K562 (cell line): ENCODE measurements at regions not wholly inside any gene's neighbourhood (a gene's known extent, or its start where the extent isn't known, plus 50 kb on each side); places are given as distances from the start of the nearest gene placed in this dataset.

Source experiments
- ATAC-seq: fragments of 200-7000 bp; cut with Tn5 transposase; 3 replicates; pipeline ENCODE4 v1.9.1; 2020; ENCODE audit warnings: moderate library complexity
- BruUV-seq: library from RNA; stranded (reverse); fragments of 400-500 nt; replicated peaks from 2 replicates; lab custom pipeline; 2021; lab: Mats Ljungman, UMichigan
- CTCF ChIA-PET: fragments of 300-600 bp; formaldehyde crosslinking; extraction: SDS; loops from one replicate; lab custom pipeline; 2021; ENCODE audit warnings: low intra/inter-chr PET ratio; lab: Yijun Ruan, JAX
- POLR2A ChIA-PET: fragments of 300-600, 350-650 bp; sonication (Branson Sonifier 250); formaldehyde crosslinking; extraction: SDS; loops from one replicate; lab custom pipeline; 2021; ENCODE audit warnings: antibody characterized with exemption, inconsistent platforms; lab: Yijun Ruan, JAX
- DNase-seq, 4 experiments: peaks; one replicate each; pipeline versions ENCODE4 v3.0.0 to v3.0.0-alpha.2; 2011 to 2018; ENCODE audit warnings: low spot score in 3 of 4, mixed read lengths in 3 of 4; ENCODE audit errors: extremely low read depth in 1 of 4
- FAIRE-seq: peaks from 2 replicates; lab custom pipeline; 2011; peaks lifted over from hg19 to GRCh38; lab: Jason Lieb, UNC
- H2AFZ ChIP-seq: 2 replicates; pipeline ENCODE4 v1.6.0; 2011; ENCODE audit warnings: low read depth, low read length, control low read depth, inconsistent platforms
- H3K27ac ChIP-seq: fragments of 200-600 bp; 3 replicates; pipeline ENCODE4 v1.8.0; 2011; ENCODE audit warnings: low read depth, mild to moderate bottlenecking, control low read depth, inconsistent platforms, low read length, moderate library complexity, mixed read lengths; ENCODE audit errors: extremely low read depth
- H3K27me3 ChIP-seq, 2 experiments: fragments of 300-600 bp in 1 of 2; 2 replicates in 1 of 2; 3 replicates in 1 of 2; pipeline versions ENCODE4 v1.6.0 to v1.8.0; 2011; ENCODE audit warnings: inconsistent platforms in 2 of 2, low read length in 2 of 2, mild to moderate bottlenecking in 1 of 2, mixed read lengths in 1 of 2, moderate library complexity in 1 of 2; ENCODE audit not compliant: control insufficient read depth in 2 of 2, insufficient read depth in 2 of 2
- H3K36me3 ChIP-seq: fragments of 300-600 bp; 3 replicates; pipeline ENCODE4 v1.8.0; 2011; ENCODE audit warnings: mild to moderate bottlenecking, low read length, inconsistent platforms; ENCODE audit not compliant: control insufficient read depth, insufficient read depth
- H3K4me1 ChIP-seq, 2 experiments: fragments of 200-600 bp in 1 of 2; replicated peaks in 1 of 2; 2 replicates in 1 of 2; 3 replicates in 1 of 2; pipeline versions ENCODE4 v1.5.1 to v1.8.0; 2011; ENCODE audit warnings: inconsistent platforms in 2 of 2, low read length in 2 of 2, mild to moderate bottlenecking in 1 of 2, mixed read lengths in 1 of 2, moderate library complexity in 1 of 2; ENCODE audit not compliant: control insufficient read depth in 2 of 2, insufficient read depth in 2 of 2
- H3K4me2 ChIP-seq: 2 replicates; pipeline ENCODE4 v1.6.1; 2011; ENCODE audit warnings: low read length, control low read depth, inconsistent platforms, mixed read lengths; ENCODE audit not compliant: insufficient read depth
- H3K4me3 ChIP-seq: fragments of 200-600 bp; sonication (generic), shearing (Covaris generic); 2 replicates; pipeline ENCODE4 v1.5.1; 2016; ENCODE audit warnings: control low read depth, inconsistent platforms
- H3K79me2 ChIP-seq: fragments of 200-600 bp; 3 replicates; pipeline ENCODE4 v1.8.0; 2011; ENCODE audit warnings: low read length, inconsistent platforms; ENCODE audit not compliant: control insufficient read depth, insufficient read depth
- H3K9ac ChIP-seq, 2 experiments: 2 replicates each; pipeline versions ENCODE4 v1.6.0 to v1.6.1; 2011; ENCODE audit warnings: low read depth in 2 of 2, low read length in 2 of 2, control low read depth in 1 of 2, inconsistent platforms in 1 of 2, mild to moderate bottlenecking in 1 of 2, mixed read lengths in 1 of 2; ENCODE audit not compliant: insufficient read depth in 1 of 2
- H3K9me1 ChIP-seq: one replicate; pipeline ENCODE4 v1.6.0; 2011; ENCODE audit warnings: inconsistent platforms, mild to moderate bottlenecking, low read length, moderate library complexity; ENCODE audit not compliant: control insufficient read depth, insufficient read depth
- H3K9me3 ChIP-seq: replicated peaks from 2 replicates; pipeline ENCODE4 v1.5.1; 2011; ENCODE audit warnings: low read depth, low read length, inconsistent platforms; ENCODE audit not compliant: control insufficient read depth, insufficient read depth
- H4K20me1 ChIP-seq: replicated peaks from 2 replicates; pipeline ENCODE4 v1.6.1; 2011; ENCODE audit warnings: low read length, inconsistent platforms, mixed read lengths; ENCODE audit not compliant: control insufficient read depth, insufficient read depth
- CBX1 ChIP-seq: sonication (generic); IDR thresholded peaks from 2 replicates; pipeline ENCODE4 v1.6.1; 2016; ENCODE audit warnings: antibody characterized with exemption, low read depth, mild to moderate bottlenecking
- CSDE1 ChIP-seq, 2 experiments: fragments of 450-650 bp; IDR thresholded peaks; 2 replicates each; pipeline ENCODE4 v1.6.1; 2016; ENCODE audit warnings: mild to moderate bottlenecking in 1 of 2
- DMBX1 ChIP-seq: fragments of 250-450 bp; sonication (Bioruptor Pico); IDR thresholded peaks from 2 replicates; pipeline ENCODE4 v1.8.0; 2022; ENCODE audit warnings: inconsistent platforms, mild to moderate bottlenecking, moderate library complexity, borderline replicate concordance
- DNMT1 ChIP-seq: fragments of 450-650 bp; IDR thresholded peaks from 2 replicates; pipeline ENCODE4 v1.6.1; 2016; ENCODE audit warnings: antibody characterized with exemption, mild to moderate bottlenecking
- FOXA3 ChIP-seq, 2 experiments: fragments of 450-650 bp in 1 of 2; sonication (generic) in 1 of 2; formaldehyde crosslinking; IDR thresholded peaks in 1 of 2; conservative IDR thresholded peaks in 1 of 2; 2 replicates each; pipeline versions ENCODE4 v1.4.0 to v1.8.0; 2020 to 2022; ENCODE audit warnings: mild to moderate bottlenecking in 2 of 2, missing genetic modification reagents in 1 of 2
- ILK ChIP-seq: fragments of 450-650 bp; IDR thresholded peaks from 2 replicates; pipeline ENCODE4 v1.6.1; 2016; ENCODE audit warnings: missing genetic modification characterization, low read depth, mild to moderate bottlenecking, missing compliant biosample characterization, moderate library complexity, borderline replicate concordance
- MCM2 ChIP-seq: fragments of 450-650 bp; IDR thresholded peaks from 2 replicates; pipeline ENCODE4 v1.6.1; 2017; ENCODE audit warnings: low read depth, mild to moderate bottlenecking
- MTA3 ChIP-seq: fragments of 450-650 bp; formaldehyde crosslinking; IDR thresholded peaks from 2 replicates; pipeline ENCODE4 v1.6.1; 2017; ENCODE audit warnings: mild to moderate bottlenecking, borderline replicate concordance
- PTRF ChIP-seq: fragments of 450-650 bp; IDR thresholded peaks from 2 replicates; pipeline ENCODE4 v1.6.1; 2016; ENCODE audit warnings: mild to moderate bottlenecking, missing genetic modification characterization, missing compliant biosample characterization
- XRCC3 ChIP-seq: fragments of 450-650 bp; IDR thresholded peaks from 2 replicates; pipeline ENCODE4 v1.6.1; 2017; ENCODE audit warnings: mild to moderate bottlenecking, moderate library complexity
- ZNF277 ChIP-seq: fragments of 250-450 bp; sonication (Bioruptor Pico); IDR thresholded peaks from 2 replicates; pipeline ENCODE4 v1.8.0; 2022; ENCODE audit warnings: inconsistent platforms, mild to moderate bottlenecking, moderate library complexity, borderline replicate concordance
- ZNF324 ChIP-seq: fragments of 250-450 bp; sonication (Bioruptor Pico); IDR thresholded peaks from 2 replicates; pipeline ENCODE4 v1.4.0; 2020; ENCODE audit warnings: mild to moderate bottlenecking
- ZNF408 ChIP-seq: fragments of 250-450 bp; sonication (Bioruptor Pico); IDR thresholded peaks from 2 replicates; pipeline ENCODE4 v1.4.0; 2020; ENCODE audit warnings: low read depth, mild to moderate bottlenecking, moderate library complexity
- ZNF518B ChIP-seq: fragments of 250-450 bp; sonication (Bioruptor Pico); IDR thresholded peaks from 2 replicates; pipeline ENCODE4 v1.5.0; 2021; ENCODE audit warnings: mild to moderate bottlenecking, moderate library complexity
- ZNF586 ChIP-seq: fragments of 450-650 bp; formaldehyde crosslinking; conservative IDR thresholded peaks from 2 replicates; pipeline ENCODE4 v1.4.0; 2020; ENCODE audit warnings: mild to moderate bottlenecking, moderate library complexity
- WGBS: fragments of 100-300 bp; shearing (Covaris generic); methylation state at CpG from one replicate; pipeline ENCODE4 v1.1.6; 2016; ENCODE audit warnings: low coverage, mixed read lengths; ENCODE audit not compliant: insufficient coverage; ENCODE audit errors: missing lambda C conversion rate; 5-methylcytosine and 5-hydroxymethylcytosine counted together
- in situ Hi-C: fragments of 300-500 bp; cut with MboI; formaldehyde crosslinking; loops from 4 replicates; pipeline ENCODE4 v1.15.0; 2018; ENCODE audit warnings: inconsistent platforms, mixed read lengths
- intact Hi-C: fragments of 100-400 bp; cut with micrococcal nuclease; formaldehyde crosslinking; loops from 2 replicates; pipeline ENCODE4 v1.14.2; 2022
- TF ChIP-seq, protein P1 (sequence below): fragments of 250-450 bp; sonication (Bioruptor Pico); IDR thresholded peaks from 2 replicates; pipeline ENCODE4 v1.5.0; 2021

- DNase-seq (no peak), ATAC-seq (no peak), FAIRE-seq (no peak)
- Histone ChIP-seq H4K20me1 (no peaks in the 10 kb centered on the region), H3K4me1 (peaks cover 0 to 7% of the 10 kb centered on the region in 2 experiments; a peak in 2 of 5 replicates), H3K9ac (no peak overlapping the region), H3K9me1 (no peaks in the 10 kb centered on the region), H3K36me3 (no peaks in the 10 kb centered on the region), H3K27ac (no peak overlapping the region), H3K4me3 (no peak overlapping the region), H3K4me2 (no peak overlapping the region), H3K9me3 (no peaks in the 10 kb centered on the region), H3K27me3 (peaks cover 0 to 7% of the 10 kb centered on the region in 2 experiments; a peak in 1 of 5 replicates), H3K79me2 (no peaks in the 10 kb centered on the region), H2AFZ (no peak overlapping the region)
- TF ChIP-seq CSDE1 (IDR thresholded peaks at IDR 0.05) (no peak), ZNF324 (CRISPR knock-in tag) (no peak), ZNF586 (CRISPR knock-in tag) (no peak), PTRF (tag) (no peak), ZNF277 (CRISPR knock-in tag) (no peak), MCM2 (no peak), CBX1 (no peak), DNMT1 (no peak), ILK (tag) (no peak), MTA3 (no peak), ZNF408 (no peak), DMBX1 (CRISPR knock-in tag) (no peak), FOXA3 (CRISPR knock-in tag; conservative IDR thresholded peaks at IDR 0.05 in 1 of 2, IDR thresholded peaks at IDR 0.05 in 1 of 2) (no peak), ZNF518B (no peak), XRCC3 (no peak)
- TF ChIP-seq, protein P1, sequence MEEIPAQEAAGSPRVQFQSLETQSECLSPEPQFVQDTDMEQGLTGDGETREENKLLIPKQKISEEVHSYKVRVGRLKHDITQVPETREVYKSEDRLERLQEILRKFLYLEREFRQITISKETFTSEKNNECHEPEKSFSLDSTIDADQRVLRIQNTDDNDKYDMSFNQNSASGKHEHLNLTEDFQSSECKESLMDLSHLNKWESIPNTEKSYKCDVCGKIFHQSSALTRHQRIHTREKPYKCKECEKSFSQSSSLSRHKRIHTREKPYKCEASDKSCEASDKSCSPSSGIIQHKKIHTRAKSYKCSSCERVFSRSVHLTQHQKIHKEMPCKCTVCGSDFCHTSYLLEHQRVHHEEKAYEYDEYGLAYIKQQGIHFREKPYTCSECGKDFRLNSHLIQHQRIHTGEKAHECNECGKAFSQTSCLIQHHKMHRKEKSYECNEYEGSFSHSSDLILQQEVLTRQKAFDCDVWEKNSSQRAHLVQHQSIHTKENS (CRISPR knock-in tag), result no peak
- BruUV-seq, result no TSS peak
- intact Hi-C loops (no loop called here), in situ Hi-C loops (no loop called here)
- WGBS, result 10% methylated on average over 4 of the region's 4 CpGs
- ChIA-PET POLR2A (no interaction called here), CTCF (no interaction called here)
Observed at GRCh38 chr9:108149326-108149725, 659.8 kb upstream of the KLF4 start.
